Stimulated activated CD8-positive, alpha-beta memory T cell treated with anti-CD3 and anti-CD28 coated beads, Interleukin-4, amount 100 ng/mL, for 4 hours (primary cell): ENCODE measurements at regions not wholly inside any gene's neighbourhood (a gene's known extent, or its start where the extent isn't known, plus 50 kb on each side); places are given as distances from the start of the nearest gene placed in this dataset.
"Not testable (repeated sequence)": the region's sequence is repeated elsewhere in the genome, so short reads cannot be mapped to it uniquely, and the experiment has no call there.

Experiments
- DNase-seq, 2 donors: peaks; one replicate each; pipeline ENCODE4 v3.0.0-alpha.2; 2020; ENCODE audit warnings: low read depth in 2 of 2, low spot score in 1 of 2

DNA sequence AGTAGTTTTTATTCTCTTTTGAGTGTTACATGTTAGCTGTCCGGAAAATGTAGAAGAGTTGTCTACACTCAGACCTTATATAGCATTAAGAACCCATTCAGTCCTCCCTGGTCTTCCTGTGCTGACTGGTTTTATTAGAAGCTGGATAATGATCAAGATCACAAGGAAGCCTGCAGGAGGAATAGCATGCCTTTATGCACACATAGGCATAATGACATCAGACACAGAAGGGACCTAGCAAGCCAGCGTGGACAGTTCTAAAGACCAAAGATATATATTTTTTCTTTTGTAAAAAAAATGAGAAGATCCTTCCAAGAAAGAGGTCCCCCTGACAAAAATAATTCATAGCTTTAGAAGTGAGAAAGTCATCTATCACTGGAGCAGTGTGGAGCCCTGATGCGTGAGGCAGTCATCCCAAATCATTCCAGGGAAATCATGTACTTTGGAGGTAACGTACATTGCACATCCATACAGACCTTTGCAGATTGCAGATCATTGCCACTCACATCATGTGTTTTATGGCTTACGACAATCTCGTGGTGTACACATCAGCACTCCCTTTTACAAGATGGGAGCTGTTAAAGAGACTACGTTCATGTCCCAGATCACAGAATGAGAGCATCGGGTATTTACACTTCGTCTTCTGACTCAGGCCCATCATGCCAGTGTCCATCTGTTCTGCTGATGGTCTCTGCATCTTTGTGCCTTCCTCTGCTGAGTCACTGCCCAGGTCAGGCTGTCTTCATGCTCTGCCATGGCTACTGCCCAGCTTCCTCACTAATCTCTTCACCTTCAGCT is 334.0 kb downstream of the SOCS6 start:
- DNase-seq = no peak

DNA sequence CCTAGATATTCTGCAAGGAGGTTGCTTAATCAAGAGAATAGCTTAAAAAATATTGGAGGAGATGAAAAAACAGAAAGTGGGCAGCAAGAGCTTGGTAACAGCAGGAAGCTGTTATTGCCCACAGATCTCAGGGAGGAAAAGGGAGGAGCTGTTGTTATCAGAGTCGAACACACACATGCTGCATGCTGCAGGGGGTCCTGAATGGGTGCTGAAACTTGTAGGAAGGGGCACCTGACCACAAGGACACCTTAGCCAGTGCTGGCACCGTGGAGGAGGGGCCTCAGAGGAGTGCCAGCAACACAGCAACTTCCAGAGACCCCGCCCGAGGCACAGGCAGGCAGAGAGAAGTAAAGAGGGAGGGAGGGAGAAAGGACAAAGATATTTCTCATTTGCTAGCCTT is 332.9 kb downstream of the SOCS6 start:
- no peak for DNase-seq

DNA sequence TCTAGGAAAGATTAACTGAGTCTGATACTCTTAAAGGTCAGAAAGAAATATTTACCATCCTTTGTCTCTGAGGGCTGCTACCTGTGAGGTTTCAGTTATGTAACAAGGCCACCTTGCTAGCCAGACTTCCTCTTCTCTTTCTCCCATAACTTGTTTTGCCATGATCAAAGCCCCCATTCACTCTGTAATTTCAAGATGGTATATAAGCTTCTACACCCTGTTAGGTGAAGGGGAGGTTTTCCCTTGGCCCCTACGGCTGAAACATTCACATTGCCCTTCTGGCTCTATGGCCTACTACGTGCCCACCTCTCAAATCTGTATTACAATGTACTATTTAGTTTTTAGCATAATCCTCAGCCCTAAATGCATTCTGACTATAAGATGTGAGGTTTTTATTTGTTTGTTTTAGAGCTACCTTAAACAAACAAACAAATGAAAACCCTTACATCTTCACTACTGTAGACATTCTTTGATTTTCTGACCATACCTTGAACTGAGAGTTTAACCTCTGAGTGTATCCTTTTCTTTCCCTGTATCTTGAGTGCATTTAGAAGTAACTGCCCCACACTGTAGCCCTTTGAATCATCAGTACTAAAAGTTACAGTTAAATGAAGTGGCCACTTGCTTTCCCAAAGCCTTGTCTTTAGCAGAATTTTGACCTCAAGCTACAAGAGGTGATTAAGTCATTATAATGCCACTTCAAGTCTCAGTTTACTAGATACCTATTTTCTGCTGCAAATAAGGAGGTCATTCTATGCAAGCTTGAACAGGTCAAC is 332.2 kb downstream of the SOCS6 start:
- DNase-seq = no peak

DNA sequence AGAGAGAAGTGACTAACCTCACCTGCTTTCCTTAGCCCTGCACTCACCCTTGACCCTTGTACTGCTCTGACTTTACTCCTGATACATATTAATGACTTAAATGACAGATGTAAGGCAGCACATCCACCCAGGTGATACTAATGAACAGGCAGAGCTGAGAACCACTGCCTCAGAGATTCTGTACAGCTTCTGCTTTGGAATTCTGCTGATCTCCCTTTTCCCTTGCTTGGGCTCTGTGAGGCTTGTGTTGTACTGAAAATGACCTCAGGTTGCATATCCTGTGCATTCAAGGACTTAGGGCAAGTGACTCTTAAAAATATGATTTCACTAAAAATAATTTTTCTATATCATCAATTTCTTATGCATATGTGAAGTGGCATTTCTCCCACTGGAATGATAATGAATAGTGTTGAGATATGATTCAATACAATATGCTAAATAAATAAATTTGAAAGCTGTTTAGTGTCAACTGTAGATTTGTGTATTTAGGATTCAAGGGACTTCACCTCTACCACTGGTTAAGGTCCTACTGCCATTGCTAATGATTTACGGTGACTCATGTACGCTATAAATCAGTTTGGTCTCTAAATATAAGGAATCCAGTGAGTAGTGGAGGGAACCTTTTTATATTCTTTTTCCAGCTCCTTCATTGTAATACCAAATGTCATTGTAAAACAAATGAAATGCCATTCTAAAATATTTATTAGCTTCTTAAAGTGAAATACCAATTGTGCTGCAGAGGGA is 328.3 kb downstream of the SOCS6 start:
- no peak for DNase-seq

DNA sequence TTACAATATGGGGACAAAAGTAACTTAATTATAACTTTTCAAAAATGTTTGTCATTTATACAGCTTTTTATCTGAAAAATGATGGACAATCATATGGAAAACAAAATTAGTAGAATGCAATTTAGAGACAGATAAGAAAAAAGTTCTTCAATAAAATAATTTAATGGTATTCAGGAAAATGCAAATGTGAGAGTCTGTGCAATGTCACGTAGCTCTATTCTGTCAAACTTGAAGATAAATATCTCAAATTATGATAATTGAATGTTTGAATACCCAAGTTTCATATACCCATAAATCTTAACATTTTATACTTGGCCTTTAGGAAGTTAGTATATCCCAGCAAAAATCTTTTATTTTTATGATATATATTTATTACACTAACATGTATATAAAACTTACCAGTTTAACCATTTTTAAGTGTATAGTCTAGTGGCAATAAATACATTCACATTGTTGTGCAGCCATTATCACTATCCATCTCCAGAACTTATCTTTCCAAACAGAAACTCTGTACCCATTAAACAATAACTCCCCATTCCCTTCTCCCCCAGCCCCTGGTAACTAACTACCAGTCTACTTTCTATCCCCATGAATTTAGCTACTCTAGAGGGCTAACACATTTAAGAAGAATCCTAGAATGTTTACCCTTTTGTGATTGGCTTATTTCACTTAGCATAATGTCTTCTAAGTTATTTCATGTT is 311.5 kb downstream of the SOCS6 start:
- DNase-seq = no peak

DNA sequence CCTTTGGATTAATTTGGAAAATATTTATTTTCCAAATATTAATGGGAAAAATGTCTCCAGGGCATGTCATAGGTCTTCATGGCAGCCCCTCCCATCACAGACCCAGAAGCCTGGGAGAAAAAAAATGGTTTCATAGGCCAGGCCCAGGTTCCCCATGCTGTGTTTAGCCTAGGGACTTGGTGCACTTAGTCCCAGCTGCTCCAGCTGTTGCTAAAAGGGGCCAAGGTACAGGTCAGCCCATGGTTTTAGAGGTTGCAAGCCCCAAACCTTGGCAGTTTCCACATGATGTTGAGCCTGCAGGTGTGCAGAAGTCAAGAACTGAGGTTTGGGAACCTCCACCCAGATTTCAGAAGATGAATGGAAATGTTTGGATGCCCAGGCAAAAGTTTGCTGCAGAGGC is 309.6 kb downstream of the SOCS6 start:
- no peak for DNase-seq

DNA sequence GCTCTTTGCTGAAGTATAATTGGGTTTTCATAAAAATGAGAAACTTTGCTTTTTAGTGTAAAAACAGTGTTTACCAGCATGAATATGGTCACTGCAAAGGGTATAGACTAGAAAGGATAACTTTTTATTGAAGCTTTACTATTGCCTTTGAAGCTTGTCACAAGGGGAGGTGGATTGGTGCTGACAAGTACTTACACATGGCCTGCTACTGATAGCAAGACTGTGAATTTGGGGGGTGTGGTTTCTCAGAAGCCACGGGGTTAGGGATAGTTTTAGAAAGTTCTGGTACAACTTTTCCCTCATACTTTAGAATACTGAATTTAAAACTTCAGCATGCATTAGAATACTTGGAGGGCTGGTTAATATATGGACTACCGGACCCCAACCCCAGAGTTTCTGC is 294.1 kb downstream of the SOCS6 start:
- no peak for DNase-seq

DNA sequence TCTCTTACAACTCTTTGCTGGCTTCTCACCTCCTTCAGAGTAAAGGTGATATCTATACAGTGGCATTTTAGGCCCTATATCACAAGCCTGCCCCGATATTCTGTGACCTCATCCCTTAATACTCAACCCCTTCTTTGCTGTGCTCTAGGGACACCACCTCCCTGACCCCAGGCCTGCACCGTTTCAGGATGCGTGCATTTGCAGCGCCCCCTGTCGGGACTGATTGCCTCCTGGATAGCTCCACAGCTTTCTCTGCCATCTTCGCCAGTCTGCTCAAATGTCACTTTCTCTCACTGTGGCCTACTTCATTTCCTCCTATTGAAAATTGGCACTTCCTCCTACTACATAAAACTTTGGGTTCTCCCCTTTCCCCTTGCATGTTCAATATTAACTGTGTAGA is 289.6 kb downstream of the SOCS6 start:
- DNase-seq = no peak

DNA sequence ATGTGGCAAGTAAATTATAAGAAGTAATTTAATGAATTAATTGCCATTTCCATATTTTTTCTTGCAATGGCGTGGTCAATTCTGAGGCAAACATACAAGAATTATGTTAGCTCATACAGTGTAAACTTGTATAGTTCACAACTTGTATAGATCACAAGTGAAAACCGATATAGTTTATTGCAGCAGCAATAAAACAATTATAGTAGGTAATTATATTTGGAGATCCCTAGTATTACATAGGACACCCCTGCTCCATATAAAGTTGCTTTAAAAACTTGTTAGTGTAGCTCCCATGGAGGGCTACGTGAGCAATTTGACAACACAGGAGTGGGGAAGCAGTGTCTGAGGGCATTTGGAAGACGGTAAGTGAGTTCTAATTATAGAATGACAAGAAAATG is 288.2 kb downstream of the SOCS6 start:
- DNase-seq = no peak

DNA sequence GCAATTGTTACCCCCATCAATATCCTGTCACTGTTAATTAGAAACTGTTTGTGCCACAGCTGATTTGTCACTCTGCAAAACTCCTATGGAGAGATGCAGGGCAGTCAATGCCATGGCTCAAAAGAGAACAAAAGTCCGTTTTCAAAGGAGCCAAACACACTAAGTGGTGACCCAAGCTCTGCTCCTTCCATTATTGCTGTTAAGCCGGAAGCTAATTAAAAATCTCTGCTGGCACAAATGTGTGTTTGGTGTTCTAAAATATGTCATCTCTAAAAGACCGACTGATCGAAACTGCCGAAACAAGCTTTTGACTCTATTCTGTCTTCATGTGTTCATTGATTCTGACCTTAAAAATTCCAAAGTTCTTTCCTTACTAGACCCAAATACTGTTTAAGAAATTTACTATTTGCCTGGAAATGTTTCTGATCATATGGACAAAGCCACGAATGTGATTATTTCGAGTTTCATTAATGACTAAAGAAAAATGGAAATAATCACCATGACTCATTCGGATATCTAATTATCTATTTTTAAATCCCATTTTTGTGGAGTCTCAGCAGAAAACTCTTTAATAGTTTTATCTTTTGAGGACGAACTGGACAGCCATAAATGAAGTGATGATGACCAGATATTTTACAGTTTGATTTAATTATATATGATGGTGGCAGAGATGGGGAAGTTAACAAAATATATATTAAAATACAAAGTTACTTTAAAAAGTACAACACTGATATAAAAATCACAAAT is 287.6 kb downstream of the SOCS6 start:
- no peak for DNase-seq

DNA sequence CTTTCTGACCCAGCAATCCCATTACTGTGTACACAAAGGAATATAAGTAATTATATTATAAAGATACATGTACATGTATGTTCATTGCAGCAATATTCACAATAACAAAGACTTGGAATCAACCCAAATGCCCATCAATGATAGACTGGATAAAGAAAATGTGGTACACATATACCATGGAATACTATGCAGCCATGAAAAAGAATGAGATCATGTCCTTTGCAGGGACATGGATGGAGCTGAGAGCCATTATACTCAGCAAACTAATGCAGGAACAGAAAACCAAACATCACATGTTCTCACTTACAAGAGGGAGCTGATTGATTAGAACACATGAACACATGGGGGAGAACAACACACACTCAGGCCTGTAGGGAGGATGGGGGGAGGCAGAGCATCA is 286.1 kb downstream of the SOCS6 start:
- DNase-seq = not testable (repeated sequence)

DNA sequence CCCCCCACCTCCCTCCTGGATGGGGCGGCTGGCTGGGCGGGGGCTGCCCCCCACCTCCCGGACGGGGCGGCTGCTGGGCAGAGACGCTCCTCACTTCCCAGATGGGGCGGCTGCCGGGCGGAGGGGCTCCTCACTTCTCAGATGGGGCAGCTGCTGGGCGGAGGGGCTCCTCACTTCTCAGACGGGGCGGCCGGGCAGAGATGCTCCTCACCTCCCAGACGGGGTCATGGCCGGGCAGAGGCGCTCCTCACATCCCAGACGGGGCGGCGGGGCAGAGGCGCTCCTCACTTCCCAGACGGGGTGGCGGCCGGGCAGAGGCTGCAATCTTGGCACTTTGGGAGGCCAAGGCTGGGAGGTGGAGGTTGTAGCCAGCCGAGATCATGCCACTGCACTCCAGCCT is 280.8 kb downstream of the SOCS6 start:
- DNase-seq = not testable (repeated sequence)

DNA sequence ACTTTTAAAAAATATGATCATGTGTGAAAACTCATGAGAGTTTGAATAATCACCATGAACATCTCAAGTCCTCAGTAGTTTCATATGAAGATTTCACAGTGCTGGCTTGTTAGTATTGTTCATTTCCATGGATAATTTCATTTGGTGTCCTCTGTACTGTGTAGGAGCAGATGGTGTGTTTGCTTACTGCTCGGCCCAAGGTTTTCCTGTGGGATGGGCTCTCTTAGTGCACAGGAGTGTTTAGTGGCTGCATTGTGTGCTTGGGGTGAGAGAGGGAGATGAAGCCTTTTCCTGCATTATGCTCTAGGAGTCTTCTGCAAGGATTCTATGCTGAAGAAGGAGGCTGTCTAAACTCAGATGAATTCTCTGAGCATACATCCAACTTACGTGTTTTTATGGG is 270.6 kb downstream of the SOCS6 start:
- no peak for DNase-seq

DNA sequence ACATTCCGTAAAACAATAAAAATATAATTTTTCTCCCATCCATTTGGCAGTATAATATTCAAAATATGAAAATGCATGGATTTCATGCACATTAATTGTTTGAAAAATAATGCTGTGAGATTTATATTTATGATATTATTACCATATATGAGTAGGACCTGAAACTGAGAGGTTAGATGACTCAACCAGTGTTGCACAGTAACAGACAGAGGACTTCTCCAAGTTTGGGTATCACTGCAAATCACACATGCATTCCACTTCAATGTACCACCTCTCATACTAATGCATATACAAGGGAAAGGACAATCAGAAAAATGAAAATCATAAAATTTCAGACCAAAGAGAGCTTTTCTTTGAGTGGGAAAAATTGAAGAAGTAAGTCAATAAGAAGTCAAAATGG is 269.5 kb downstream of the SOCS6 start:
- no peak for DNase-seq

DNA sequence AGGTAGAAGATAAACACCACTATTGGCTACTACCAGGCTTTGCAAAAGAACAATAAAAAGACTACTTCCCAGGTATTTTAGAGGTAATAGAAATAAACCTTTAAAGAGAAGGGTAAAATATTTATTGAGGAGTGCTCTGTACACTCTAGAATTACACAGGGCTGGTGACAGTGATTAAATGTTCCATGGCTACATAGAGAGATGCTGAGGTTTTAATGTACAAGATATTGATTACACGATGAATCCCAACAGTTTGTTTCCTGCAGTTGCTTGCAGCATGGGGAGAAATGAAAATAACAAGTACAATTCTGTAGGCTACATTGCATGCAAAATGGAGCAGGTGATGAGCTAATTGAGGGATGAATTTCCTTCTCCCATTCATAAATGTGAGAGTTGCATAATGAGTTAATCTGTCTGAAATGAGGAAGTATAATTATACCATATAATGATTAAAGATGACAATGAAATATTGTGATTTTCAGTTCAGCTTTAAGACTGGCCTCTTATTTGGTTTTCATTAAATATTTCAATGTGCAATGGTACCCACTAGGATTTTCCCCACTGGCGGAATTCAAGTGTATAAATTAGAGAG is 266.1 kb downstream of the SOCS6 start:
- no peak for DNase-seq

DNA sequence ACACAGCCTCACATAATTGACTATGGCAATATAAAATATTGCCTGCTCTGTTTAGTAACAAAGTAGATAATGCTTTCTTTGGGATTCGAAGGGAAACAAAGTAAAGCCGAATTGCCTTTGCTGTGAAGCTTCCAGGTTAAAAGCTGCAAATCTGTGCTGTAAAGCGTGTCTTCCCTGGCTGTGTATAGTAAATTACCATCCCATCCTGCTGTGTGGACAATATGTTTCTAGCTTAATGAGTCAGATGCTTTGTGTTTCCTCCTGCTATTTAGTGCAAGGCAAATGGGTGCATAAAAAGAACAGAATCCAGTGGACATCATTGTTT is 265.1 kb downstream of the SOCS6 start:
- DNase-seq = no peak

DNA sequence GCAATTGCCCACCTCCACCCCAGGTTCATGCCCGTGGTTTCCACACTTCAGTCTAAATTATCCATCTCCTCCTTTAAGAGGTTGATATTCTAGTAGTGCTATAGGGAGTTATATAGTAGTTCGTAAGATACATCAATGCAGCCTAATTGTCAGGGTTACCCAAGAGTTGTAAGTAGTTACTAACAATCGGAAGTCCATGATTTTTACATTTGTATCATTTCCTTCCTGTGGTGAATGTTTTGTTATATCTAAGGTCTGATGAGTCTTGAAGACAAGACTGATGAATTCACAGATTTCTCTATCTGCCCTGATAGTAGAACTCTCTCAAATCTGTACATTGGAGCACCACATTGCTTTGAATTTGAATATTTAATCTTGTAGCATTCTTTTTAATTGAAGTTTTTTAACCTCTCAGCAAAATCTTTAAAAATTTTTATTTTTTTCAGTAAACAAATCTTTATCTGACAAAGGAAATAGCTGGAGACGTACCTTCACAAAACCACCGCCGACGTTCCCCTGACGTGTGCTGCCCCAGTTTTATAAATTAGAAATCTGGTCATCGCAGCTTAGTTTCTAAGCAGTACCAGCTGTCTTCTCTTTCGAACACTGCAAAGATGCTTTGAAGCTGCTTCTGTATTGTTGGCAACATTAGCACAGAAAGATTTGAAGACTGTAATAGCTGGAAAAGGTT is 264.5 kb downstream of the SOCS6 start:
- no peak for DNase-seq

DNA sequence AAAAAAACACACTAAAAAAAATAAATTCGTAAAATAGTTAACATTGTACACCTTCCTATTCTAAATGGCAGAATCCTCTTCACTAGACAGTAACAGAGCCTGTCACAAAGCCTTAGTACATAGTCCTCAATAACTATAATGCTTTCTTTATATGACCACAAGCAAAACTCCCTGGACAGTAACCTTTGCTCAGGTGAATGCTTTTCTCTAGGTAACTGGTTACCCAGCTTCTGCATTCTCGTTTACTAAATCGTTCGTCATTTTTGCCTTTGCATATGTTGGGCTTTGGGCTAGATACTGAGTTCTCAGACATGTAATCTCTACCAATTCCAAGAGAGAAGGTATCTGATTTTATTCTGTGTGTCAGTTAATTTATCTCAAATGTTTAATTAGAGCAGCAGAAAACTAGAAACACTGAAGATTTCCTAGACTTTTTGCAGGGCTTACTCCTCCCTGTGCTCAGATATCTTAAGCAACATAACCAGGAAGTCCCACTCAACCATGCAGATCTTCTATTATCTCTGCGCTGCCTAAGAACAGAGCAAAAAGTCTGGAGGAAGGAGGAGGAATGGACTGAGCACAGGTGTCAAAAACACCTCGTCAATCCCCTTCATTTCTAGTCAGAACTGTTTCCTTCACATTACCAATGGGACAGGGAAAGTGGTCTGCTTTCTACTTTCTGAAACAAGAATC is 247.7 kb downstream of the SOCS6 start:
- no peak for DNase-seq

DNA sequence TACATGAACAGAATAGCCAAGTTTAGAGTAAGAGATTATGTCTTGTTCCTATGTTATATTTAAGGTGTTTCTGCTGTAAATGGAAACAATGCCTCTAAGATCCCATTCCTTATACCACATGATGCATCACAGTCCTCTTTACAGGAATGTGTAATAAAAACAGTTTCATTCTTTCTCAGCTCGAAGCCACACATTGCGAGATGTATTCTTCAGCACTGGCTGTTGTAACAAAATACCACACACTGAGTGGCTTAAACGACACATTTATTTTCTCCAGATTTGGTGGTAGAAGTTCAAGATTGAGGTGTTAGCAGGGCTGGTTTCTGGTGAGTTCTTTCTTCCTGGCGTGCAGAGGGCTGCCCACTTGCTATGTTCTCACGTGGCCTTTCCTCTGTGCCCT is 246.2 kb downstream of the SOCS6 start:
- no peak for DNase-seq
